ENCODE measurements at regions not wholly inside any gene's neighbourhood (a gene's known extent, or its start where the extent isn't known, plus 50 kb on each side); places are given as distances from the start of the nearest gene placed in this dataset.

GRCh38 chr4:80143307-80143679 is 54.0 kb upstream of the PRDM8 start:
- no peak for TF ChIP-seq CTCF (IDR thresholded peaks at IDR 0.05)
- no peak for TF ChIP-seq POLR2A (IDR thresholded peaks at IDR 0.05)
- TF ChIP-seq POLR2AphosphoS5 (IDR thresholded peaks at IDR 0.05): no peak
